GM06990 (cell line): ENCODE measurements at regions not wholly inside any gene's neighbourhood (a gene's known extent, or its start where the extent isn't known, plus 50 kb on each side); places are given as distances from the start of the nearest gene placed in this dataset.

Source experiments
- DNase-seq: peaks from one replicate; pipeline ENCODE4 v3.0.0-alpha.2; 2011; ENCODE audit not compliant: insufficient read length; ENCODE audit errors: extremely low read depth
- H3K27me3 ChIP-seq: replicated peaks from 2 replicates; pipeline ENCODE4 v1.6.0; 2011; ENCODE audit warnings: low read length; ENCODE audit not compliant: control insufficient read depth, insufficient read depth
- H3K36me3 ChIP-seq: 2 replicates; pipeline ENCODE4 v1.5.1; 2011; ENCODE audit warnings: low read length; ENCODE audit not compliant: control insufficient read depth, insufficient read depth
- H3K4me3 ChIP-seq: replicated peaks from 2 replicates; pipeline ENCODE4 v1.5.1; 2011; ENCODE audit warnings: low read depth, mild to moderate bottlenecking, control low read depth, low read length
- TF ChIP-seq, protein P1 (sequence below): IDR thresholded peaks from 2 replicates; pipeline ENCODE4 v1.5.1; 2011; ENCODE audit warnings: low read length, control low read depth, mild to moderate bottlenecking, inconsistent platforms; ENCODE audit not compliant: insufficient read depth, poor library complexity, severe bottlenecking

DNA sequence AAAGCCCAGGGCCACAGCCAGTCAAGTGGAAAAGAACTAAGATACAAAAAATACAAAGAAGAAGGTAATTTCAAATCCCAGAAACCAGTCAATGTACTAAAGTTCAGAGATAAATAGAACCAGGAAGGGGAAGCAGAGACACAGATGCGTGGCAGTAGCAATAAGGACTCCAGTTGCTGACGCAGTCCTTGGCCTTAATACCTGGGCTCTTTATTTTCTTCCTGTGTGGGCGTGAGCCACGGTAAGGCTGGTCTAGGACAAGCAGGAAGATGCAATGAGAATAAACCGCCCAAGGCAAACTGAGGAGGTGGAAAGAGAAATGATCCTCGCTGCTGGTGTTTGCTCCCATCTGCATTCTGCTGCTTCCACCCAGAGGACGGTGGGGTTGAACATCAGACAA is 65.6 kb upstream of the PLXNA2 start:
- TF ChIP-seq, protein P1, sequence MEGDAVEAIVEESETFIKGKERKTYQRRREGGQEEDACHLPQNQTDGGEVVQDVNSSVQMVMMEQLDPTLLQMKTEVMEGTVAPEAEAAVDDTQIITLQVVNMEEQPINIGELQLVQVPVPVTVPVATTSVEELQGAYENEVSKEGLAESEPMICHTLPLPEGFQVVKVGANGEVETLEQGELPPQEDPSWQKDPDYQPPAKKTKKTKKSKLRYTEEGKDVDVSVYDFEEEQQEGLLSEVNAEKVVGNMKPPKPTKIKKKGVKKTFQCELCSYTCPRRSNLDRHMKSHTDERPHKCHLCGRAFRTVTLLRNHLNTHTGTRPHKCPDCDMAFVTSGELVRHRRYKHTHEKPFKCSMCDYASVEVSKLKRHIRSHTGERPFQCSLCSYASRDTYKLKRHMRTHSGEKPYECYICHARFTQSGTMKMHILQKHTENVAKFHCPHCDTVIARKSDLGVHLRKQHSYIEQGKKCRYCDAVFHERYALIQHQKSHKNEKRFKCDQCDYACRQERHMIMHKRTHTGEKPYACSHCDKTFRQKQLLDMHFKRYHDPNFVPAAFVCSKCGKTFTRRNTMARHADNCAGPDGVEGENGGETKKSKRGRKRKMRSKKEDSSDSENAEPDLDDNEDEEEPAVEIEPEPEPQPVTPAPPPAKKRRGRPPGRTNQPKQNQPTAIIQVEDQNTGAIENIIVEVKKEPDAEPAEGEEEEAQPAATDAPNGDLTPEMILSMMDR: no peak
- no peaks in the 10 kb centered on the region for H3K27me3 ChIP-seq
- no peak for DNase-seq

DNA sequence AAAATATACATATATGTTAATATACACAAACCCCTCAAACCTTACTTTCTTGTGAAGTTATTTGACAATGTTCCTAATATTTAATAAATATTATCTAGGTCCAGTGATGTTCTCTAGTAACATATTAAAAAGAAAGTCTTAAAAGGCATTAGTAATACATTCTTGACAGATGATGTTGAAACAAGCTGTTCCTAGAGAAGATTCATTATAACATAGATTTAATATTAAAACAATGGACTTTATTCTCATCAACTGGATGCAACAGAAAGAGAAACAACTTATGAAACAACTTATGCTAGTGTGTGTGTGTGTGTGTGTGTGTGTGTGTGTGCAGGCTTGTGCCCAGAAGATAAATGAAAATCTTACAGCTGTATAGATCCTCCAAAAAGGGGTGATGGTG is 68.5 kb upstream of the PLXNA2 start:
- Histone ChIP-seq H3K36me3 (no peaks in the 10 kb centered on the region), H3K4me3 (no peak overlapping the region), H3K27me3 (no peaks in the 10 kb centered on the region)
- TF ChIP-seq, protein P1: no peak
- DNase-seq: no peak

More for the DNA sequence above, 65.6 kb upstream of the PLXNA2 start:
- H3K4me3 ChIP-seq: no peak overlapping the region
- no peaks in the 10 kb centered on the region for H3K36me3 ChIP-seq

DNA sequence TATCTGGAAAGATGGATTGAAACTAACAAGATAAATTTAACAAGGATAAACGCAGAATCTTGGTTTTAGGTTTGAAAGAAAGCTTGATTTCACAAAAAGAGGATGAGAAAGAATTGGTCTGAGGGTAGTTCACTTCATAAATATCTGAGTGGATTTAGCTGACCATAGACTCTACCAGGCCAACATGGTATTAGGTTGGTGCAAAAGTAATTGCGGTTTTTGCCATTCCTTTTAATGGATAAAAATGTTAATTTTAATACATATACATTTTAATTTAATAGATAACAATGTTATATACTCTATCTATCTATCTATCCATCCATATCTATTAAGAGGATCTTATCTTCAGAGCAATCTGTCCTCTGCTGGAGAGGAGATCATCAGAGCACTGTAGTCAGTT is 70.2 kb upstream of the PLXNA2 start:
- TF ChIP-seq, protein P1: no peak

DNA sequence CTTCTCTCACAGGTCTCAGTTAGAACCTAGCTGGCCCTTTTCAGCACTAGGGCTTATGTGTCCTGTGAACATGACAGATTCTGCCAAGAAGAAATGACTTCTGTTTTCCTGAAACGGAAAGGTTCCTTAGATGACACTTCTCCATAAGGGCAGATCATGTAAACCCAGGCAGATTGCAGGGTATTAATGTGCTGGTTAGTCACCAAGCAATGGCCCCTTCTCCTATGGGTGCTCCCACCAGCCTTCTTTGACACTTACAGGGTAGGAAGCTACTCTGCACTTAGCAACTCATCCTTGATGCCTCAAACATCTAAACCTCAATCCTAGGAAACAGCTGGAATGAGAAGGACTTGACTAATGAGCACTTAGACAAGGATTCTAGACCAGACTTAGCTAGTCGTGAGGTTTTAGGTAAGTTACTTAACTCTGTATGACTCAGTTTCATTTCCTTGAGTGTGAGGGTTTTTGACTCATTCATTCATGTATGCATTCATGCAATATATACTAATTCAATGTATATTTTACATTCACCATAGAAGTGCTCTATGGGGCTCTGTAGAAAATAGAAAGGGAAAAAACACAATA is 74.1 kb upstream of the PLXNA2 start:
- no peaks in the 10 kb centered on the region for H3K36me3 ChIP-seq
- TF ChIP-seq, protein P1: no peak
- H3K4me3 ChIP-seq: no peak overlapping the region
- DNase-seq: no peak
- no peaks in the 10 kb centered on the region for H3K27me3 ChIP-seq

More for the DNA sequence above, 70.2 kb upstream of the PLXNA2 start:
- Histone ChIP-seq H3K27me3 (no peaks in the 10 kb centered on the region), H3K36me3 (no peaks in the 10 kb centered on the region), H3K4me3 (no peak overlapping the region)
- no peak for DNase-seq

DNA sequence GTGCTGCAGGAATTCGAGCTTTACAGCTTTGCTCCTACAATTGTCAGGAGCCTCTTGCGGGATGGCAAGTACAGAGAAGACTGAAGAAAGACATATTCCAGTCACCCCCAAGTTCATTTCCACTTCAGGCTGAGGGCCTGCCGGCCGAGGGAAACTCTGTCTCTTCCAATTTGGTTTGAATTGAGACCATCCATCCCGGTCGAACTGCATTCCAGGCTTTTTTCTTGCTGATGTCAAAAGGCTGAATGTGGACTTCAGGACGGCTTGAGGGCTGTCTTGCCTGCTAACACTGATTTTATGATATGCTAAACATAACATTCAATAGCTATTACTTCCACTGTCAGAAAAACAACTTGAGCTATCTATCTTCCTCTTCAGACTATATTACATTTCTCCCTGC is 79.8 kb upstream of the PLXNA2 start:
- no peak for DNase-seq
- Histone ChIP-seq H3K36me3 (no peaks in the 10 kb centered on the region), H3K4me3 (no peak overlapping the region), H3K27me3 (no peaks in the 10 kb centered on the region)
- TF ChIP-seq, protein P1: no peak

DNA sequence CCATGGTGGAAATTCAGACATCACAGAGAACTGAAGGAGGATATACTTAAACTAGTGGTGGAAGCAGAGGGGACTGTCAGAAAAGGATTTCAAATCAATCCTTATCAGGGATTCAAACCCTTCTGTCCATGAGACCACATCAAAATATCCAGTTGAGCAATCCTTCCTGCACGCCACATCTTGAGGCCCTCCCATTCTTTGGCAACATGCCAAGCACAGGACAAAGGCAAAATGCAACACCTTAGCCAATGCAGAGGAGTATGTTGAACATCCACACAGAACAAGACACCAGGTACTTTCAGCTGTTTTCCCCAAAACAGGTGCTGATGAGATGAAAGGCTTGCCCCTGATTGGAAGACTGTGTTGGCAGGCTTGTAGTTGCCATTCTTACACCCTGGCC is 81.8 kb upstream of the PLXNA2 start:
- TF ChIP-seq, protein P1: no peak
- no peak overlapping the region for H3K4me3 ChIP-seq
- H3K27me3 ChIP-seq: peaks cover 2% of the 10 kb centered on the region; the same call in 1 of the 2 replicates
- no peaks in the 10 kb centered on the region for H3K36me3 ChIP-seq
- DNase-seq: no peak
